ENCODE measurements at regions not wholly inside any gene's neighbourhood (a gene's known extent, or its start where the extent isn't known, plus 50 kb on each side); places are given as distances from the start of the nearest gene placed in this dataset.
A peak's percentile ranks its signal among the peaks of the same experiment; 100 is the strongest.

- TF ChIP-seq Cebpa-rat (IDR thresholded peaks at IDR 0.05), result no peak
- Histone ChIP-seq H3K4me3 (no peak overlapping the region), H3K27me3 (no peaks in the 10 kb centered on the region), H3K36me3 (no peaks in the 10 kb centered on the region), H3K9ac (no peak overlapping the region), H3K9me3 (no peaks in the 10 kb centered on the region), H4K20me1 (no peaks in the 10 kb centered on the region), H3K4me1 (peaks cover 19% of the 10 kb centered on the region), H3K27ac (no peak overlapping the region), H3K4me2 (no peak overlapping the region)
These were observed 83.8 kb upstream of the ROPN1 start for GRCh38 chr3:124075753-124076152.

- H3K4me2 ChIP-seq, result no peak overlapping the region
- no peaks in the 10 kb centered on the region for H3K36me3 ChIP-seq
- no peak overlapping the region for H3K4me3 ChIP-seq
- no peaks in the 10 kb centered on the region for H3K27me3 ChIP-seq
- no peak overlapping the region for H3K27ac ChIP-seq
- H3K4me1 ChIP-seq, result peaks cover 19% of the 10 kb centered on the region
- H3K9me3 ChIP-seq, result no peaks in the 10 kb centered on the region
- no peak for TF ChIP-seq Cebpa-rat (IDR thresholded peaks at IDR 0.05)
- H3K9ac ChIP-seq, result no peak overlapping the region
- H4K20me1 ChIP-seq, result no peaks in the 10 kb centered on the region
These were observed 84.3 kb upstream of the ROPN1 start for GRCh38 chr3:124076235-124076634.

DNA sequence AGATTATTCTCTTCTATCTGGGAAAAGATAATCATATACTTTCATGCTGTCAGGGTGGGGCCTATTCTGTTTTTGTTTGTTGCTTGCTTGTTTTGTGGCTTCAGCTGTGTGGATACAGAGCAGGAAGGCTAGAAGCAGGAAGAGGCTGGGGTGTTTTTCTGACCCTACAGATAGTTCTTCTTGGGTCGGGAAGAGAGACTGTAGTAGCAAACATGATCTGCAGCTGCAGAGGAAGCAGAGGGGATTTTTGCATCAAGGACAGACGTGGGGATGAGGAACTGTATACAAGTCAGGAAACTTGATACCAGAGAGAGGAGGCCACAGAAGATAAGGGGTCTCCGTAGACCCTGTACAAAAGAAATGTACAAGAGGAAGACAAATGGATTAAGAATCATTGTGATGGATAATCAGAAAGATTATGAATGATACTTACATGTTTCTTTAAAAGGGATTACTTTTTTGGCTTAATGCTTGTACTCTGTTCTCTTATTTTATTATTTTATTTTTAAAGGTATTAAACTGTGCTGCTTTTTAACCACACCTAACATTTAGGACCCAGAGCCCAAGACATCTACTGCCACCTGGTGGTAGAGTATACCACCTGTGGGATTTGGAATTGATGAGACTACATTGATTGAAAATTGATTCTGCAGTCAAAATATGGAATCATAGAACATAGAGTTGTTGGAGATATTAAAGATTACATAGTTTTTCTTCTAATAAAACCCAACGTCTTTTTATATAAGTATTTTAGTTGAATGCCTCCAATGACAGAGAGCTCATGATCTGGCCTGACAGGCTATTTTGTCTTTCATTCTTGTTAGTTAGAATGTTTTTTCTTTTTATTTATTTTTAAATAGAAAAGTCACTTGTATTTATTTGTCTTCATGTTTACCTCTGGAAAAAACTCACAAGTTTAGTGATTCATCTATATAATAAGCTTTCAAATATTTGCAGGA, 87.3 kb upstream of the ROPN1 start:
- Histone ChIP-seq H3K27ac (peak overlapping the region; percentile 37; the same call in 1 of the 2 replicates), H3K4me3 (no peak overlapping the region), H3K4me1 (peaks cover 44% of the 10 kb centered on the region), H3K4me2 (peak overlapping the region; percentile 53), H3K9me3 (no peaks in the 10 kb centered on the region), H4K20me1 (no peaks in the 10 kb centered on the region), H3K36me3 (no peaks in the 10 kb centered on the region), H3K27me3 (no peaks in the 10 kb centered on the region), H3K9ac (no peak overlapping the region)
- no peak for TF ChIP-seq Cebpa-rat (IDR thresholded peaks at IDR 0.05)

GRCh38 chr3:124079912-124080276, 88.0 kb upstream of the ROPN1 start:
- H3K27me3 ChIP-seq, result no peaks in the 10 kb centered on the region

GRCh38 chr3:124082343-124082742, 90.4 kb upstream of the ROPN1 start:
- no peak overlapping the region for H3K9ac ChIP-seq
- H4K20me1 ChIP-seq, result no peaks in the 10 kb centered on the region
- no peak overlapping the region; the same call in 1 of the 2 replicates for H3K4me2 ChIP-seq
- no peak overlapping the region for H3K4me3 ChIP-seq
- no peaks in the 10 kb centered on the region for H3K9me3 ChIP-seq
- no peaks in the 10 kb centered on the region for H3K36me3 ChIP-seq
- H3K4me1 ChIP-seq, result peaks cover 59% of the 10 kb centered on the region
- no peak for TF ChIP-seq Cebpa-rat (IDR thresholded peaks at IDR 0.05)
- no peak overlapping the region for H3K27ac ChIP-seq
- no peaks in the 10 kb centered on the region for H3K27me3 ChIP-seq

More at GRCh38 chr3:124079912-124080276, 88.0 kb upstream of the ROPN1 start:
- no peak overlapping the region for H3K27ac ChIP-seq
- no peaks in the 10 kb centered on the region for H3K36me3 ChIP-seq
- H3K4me1 ChIP-seq, result peaks cover 51% of the 10 kb centered on the region
- H3K9ac ChIP-seq, result no peak overlapping the region
- no peaks in the 10 kb centered on the region for H4K20me1 ChIP-seq
- no peaks in the 10 kb centered on the region for H3K9me3 ChIP-seq
- no peak overlapping the region for H3K4me2 ChIP-seq
- H3K4me3 ChIP-seq, result no peak overlapping the region
- no peak for TF ChIP-seq Cebpa-rat (IDR thresholded peaks at IDR 0.05)

- no peak for TF ChIP-seq Cebpa-rat (IDR thresholded peaks at IDR 0.05)
- Histone ChIP-seq H3K9me3 (no peaks in the 10 kb centered on the region), H3K4me1 (peaks cover 55% of the 10 kb centered on the region), H3K36me3 (no peaks in the 10 kb centered on the region), H3K4me2 (peak overlapping the region; percentile 73), H3K27me3 (no peaks in the 10 kb centered on the region), H3K4me3 (no peak overlapping the region), H3K27ac (peak overlapping the region; percentile 18), H3K9ac (no peak overlapping the region), H4K20me1 (no peaks in the 10 kb centered on the region)
These were observed 92.3 kb upstream of the ROPN1 start for GRCh38 chr3:124084022-124084881.

DNA sequence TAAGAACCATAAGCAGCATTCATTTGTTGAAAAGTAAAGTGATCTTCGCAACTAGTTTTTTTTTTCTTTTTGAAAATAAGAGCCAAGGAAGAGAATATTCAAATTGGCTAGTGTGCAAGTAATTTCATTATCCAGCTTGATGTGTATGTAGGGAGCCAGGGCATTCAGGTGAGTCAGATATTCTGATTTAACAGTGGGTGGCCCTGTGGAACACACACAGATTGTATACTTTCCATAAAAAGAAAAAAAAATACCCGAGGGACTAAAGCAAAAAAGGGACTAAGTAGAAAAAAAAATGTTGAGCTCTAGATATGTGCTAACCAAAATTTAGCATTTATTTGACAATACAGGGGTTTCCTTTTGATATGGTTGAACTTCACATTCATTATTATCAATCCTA, 96.9 kb upstream of the ROPN1 start:
- H3K4me3 ChIP-seq, result no peak overlapping the region
- H3K9me3 ChIP-seq, result no peaks in the 10 kb centered on the region
- no peak for TF ChIP-seq Cebpa-rat (IDR thresholded peaks at IDR 0.05)
- no peaks in the 10 kb centered on the region for H4K20me1 ChIP-seq
- H3K27ac ChIP-seq, result no peak overlapping the region
- H3K27me3 ChIP-seq, result no peaks in the 10 kb centered on the region
- no peaks in the 10 kb centered on the region for H3K36me3 ChIP-seq
- H3K9ac ChIP-seq, result no peak overlapping the region
- H3K4me1 ChIP-seq, result peaks cover 32% of the 10 kb centered on the region
- H3K4me2 ChIP-seq, result peak overlapping the region; percentile 36

DNA sequence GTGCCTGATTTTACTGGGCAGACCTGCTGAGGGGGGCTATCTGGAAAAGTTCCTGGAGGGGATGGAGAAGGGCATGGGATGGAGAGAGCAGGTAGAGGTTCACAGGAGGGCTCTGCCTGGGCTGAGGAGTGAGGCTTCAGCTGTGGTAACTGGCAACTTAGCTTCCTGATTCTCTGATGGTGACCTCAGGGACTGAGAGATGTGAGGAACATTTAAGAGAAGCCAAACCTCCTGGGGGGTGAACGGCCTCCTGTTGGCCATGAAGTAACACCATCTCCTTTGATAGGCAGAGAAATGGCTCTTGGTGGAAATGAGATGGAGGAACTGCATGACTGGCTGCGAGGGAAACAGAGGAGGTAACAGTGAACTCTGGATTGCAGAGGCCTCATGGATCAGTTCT, 97.3 kb upstream of the ROPN1 start:
- TF ChIP-seq Cebpa-rat (IDR thresholded peaks at IDR 0.05), result no peak
- H3K4me2 ChIP-seq, result peak overlapping the region; percentile 36
- H4K20me1 ChIP-seq, result no peaks in the 10 kb centered on the region
- no peaks in the 10 kb centered on the region for H3K9me3 ChIP-seq
- no peak overlapping the region for H3K9ac ChIP-seq
- H3K27ac ChIP-seq, result no peak overlapping the region
- H3K4me1 ChIP-seq, result peaks cover 28% of the 10 kb centered on the region
- no peaks in the 10 kb centered on the region for H3K36me3 ChIP-seq
- no peak overlapping the region for H3K4me3 ChIP-seq
- no peaks in the 10 kb centered on the region for H3K27me3 ChIP-seq

GRCh38 chr3:124091716-124092115, 99.8 kb upstream of the ROPN1 start:
- Histone ChIP-seq H3K9me3 (no peaks in the 10 kb centered on the region), H3K27ac (no peak overlapping the region), H3K4me2 (no peak overlapping the region), H4K20me1 (no peaks in the 10 kb centered on the region), H3K4me3 (no peak overlapping the region), H3K9ac (no peak overlapping the region), H3K27me3 (no peaks in the 10 kb centered on the region), H3K4me1 (peaks cover 15% of the 10 kb centered on the region), H3K36me3 (no peaks in the 10 kb centered on the region)
- no peak for TF ChIP-seq Cebpa-rat (IDR thresholded peaks at IDR 0.05)

- H4K20me1 ChIP-seq, result no peaks in the 10 kb centered on the region
- H3K27me3 ChIP-seq, result no peaks in the 10 kb centered on the region
- H3K4me3 ChIP-seq, result no peak overlapping the region
- H3K4me1 ChIP-seq, result peaks cover 12% of the 10 kb centered on the region
- H3K9ac ChIP-seq, result no peak overlapping the region
- no peak overlapping the region for H3K27ac ChIP-seq
- no peaks in the 10 kb centered on the region for H3K9me3 ChIP-seq
- H3K36me3 ChIP-seq, result no peaks in the 10 kb centered on the region
- no peak overlapping the region for H3K4me2 ChIP-seq
- TF ChIP-seq Cebpa-rat (IDR thresholded peaks at IDR 0.05), result no peak
These were observed 100.9 kb upstream of the ROPN1 start for GRCh38 chr3:124092811-124093210.

Data from BLaER1 (cell line).